H1 (cell line): ENCODE measurements at regions not wholly inside any gene's neighbourhood (a gene's known extent, or its start where the extent isn't known, plus 50 kb on each side); places are given as distances from the start of the nearest gene placed in this dataset.

Source experiments
- CTCF ChIA-PET: fragments of 300-600 bp; sonication (Branson Sonifier 250); formaldehyde crosslinking; loops from one replicate; lab custom pipeline; 2021; ENCODE audit not compliant: partially characterized antibody; lab: Charles Lee
- POLR2A ChIA-PET: fragments of 300-600 bp; sonication (Branson Sonifier 250); formaldehyde crosslinking; loops from one replicate; lab custom pipeline; 2021; ENCODE audit warnings: inconsistent platforms; ENCODE audit not compliant: partially characterized antibody; lab: Charles Lee
- DNase-seq, 2 experiments: peaks; one replicate each; pipeline versions ENCODE4 v3.0.0 to v3.0.0-alpha.2; 2010 to 2022; ENCODE audit warnings: low spot score in 2 of 2, low read depth in 1 of 2, mixed read lengths in 1 of 2
- FAIRE-seq: peaks from 2 replicates; lab custom pipeline; 2011; peaks lifted over from hg19 to GRCh38; lab: Jason Lieb, UNC
- H2AFZ ChIP-seq: 2 replicates; pipeline ENCODE4 v1.8.1; 2012; ENCODE audit warnings: low read length, inconsistent platforms
- H2AK5ac ChIP-seq: 2 replicates; pipeline ENCODE4 v1.6.1; 2013; ENCODE audit warnings: low read depth, low read length
- H2BK120ac ChIP-seq: replicated peaks from 2 replicates; pipeline ENCODE3; 2013; ENCODE audit warnings: low read depth, low read length, inconsistent platforms
- H2BK12ac ChIP-seq: 2 replicates; pipeline ENCODE4 v1.6.1; 2013; ENCODE audit warnings: low read depth, low read length
- H2BK15ac ChIP-seq: 2 replicates; pipeline ENCODE4 v1.6.1; 2013; ENCODE audit warnings: low read length
- H2BK20ac ChIP-seq: 2 replicates; pipeline ENCODE4 v1.6.1; 2013; ENCODE audit warnings: low read length
- H2BK5ac ChIP-seq: 2 replicates; pipeline ENCODE4 v1.6.1; 2013; ENCODE audit warnings: low read depth, low read length
- H3K14ac ChIP-seq: 2 replicates; pipeline ENCODE4 v1.6.1; 2013; ENCODE audit warnings: inconsistent platforms; ENCODE audit not compliant: insufficient read length
- H3K18ac ChIP-seq: 2 replicates; pipeline ENCODE4 v1.6.1; 2013; ENCODE audit warnings: low read length; ENCODE audit errors: extremely low read depth
- H3K23ac ChIP-seq: 2 replicates; pipeline ENCODE4 v1.6.1; 2013; ENCODE audit warnings: inconsistent platforms; ENCODE audit not compliant: insufficient read length
- H3K23me2 ChIP-seq: 2 replicates; pipeline ENCODE4 v1.6.1; 2013; ENCODE audit warnings: low read depth, low read length
- H3K27ac ChIP-seq: 2 replicates; pipeline ENCODE4 v1.6.1; 2011; ENCODE audit warnings: low read depth, low read length, inconsistent platforms
- H3K27me3 ChIP-seq, 4 experiments: replicated peaks in 1 of 4; 1 replicate in 1 of 4; 2 replicates in 3 of 4; pipeline versions ENCODE4 v1.6.1 to v1.8.1; 2011 to 2013; ENCODE audit warnings: low read length in 3 of 4, mild to moderate bottlenecking in 3 of 4, inconsistent platforms in 2 of 4, mixed read lengths in 2 of 4, moderate library complexity in 1 of 4; ENCODE audit not compliant: control insufficient read depth in 3 of 4, insufficient read depth in 3 of 4; ENCODE audit errors: extremely low read depth in 1 of 4
- H3K36me3 ChIP-seq, 4 experiments: 2 replicates each; pipeline versions ENCODE4 v1.6.1 to v1.8.1; 2011 to 2013; ENCODE audit warnings: mild to moderate bottlenecking in 4 of 4, low read length in 3 of 4, moderate library complexity in 2 of 4, control low read depth in 1 of 4, inconsistent platforms in 1 of 4; ENCODE audit not compliant: insufficient read depth in 4 of 4, control insufficient read depth in 2 of 4
- H3K4ac ChIP-seq: replicated peaks from 2 replicates; pipeline ENCODE3; 2013; ENCODE audit warnings: low read length, low read depth, mixed read lengths, inconsistent platforms; ENCODE audit not compliant: insufficient read length
- H3K4me1 ChIP-seq, 4 experiments: replicated peaks in 1 of 4; 1 replicate in 1 of 4; 2 replicates in 3 of 4; pipeline versions ENCODE4 v1.6.1 to v1.8.1; 2011 to 2013; ENCODE audit warnings: low read length in 3 of 4, inconsistent platforms in 2 of 4, mixed read lengths in 1 of 4; ENCODE audit not compliant: insufficient read depth in 4 of 4, control insufficient read depth in 3 of 4
- H3K4me2 ChIP-seq, 2 experiments: 2 replicates each; pipeline versions ENCODE4 v1.6.1 to v1.8.1; 2011 to 2013; ENCODE audit warnings: low read depth in 2 of 2, low read length in 2 of 2, control low read depth in 1 of 2, inconsistent platforms in 1 of 2, mild to moderate bottlenecking in 1 of 2; ENCODE audit not compliant: insufficient read depth in 1 of 2
- H3K4me3 ChIP-seq, 4 experiments: fragments of 200-600, 300-600 bp in 1 of 4; sonication (generic), shearing (Covaris generic), sonication (Bioruptor Twin) in 1 of 4; 2 replicates each; pipeline versions ENCODE4 v1.5.1 to v1.8.1; 2011 to 2016; ENCODE audit warnings: low read length in 4 of 4, low read depth in 3 of 4, control low read depth in 2 of 4, inconsistent platforms in 2 of 4, mild to moderate bottlenecking in 2 of 4, mixed read lengths in 1 of 4, moderate library complexity in 1 of 4; ENCODE audit not compliant: insufficient read depth in 2 of 4; ENCODE audit errors: extremely low read depth in 1 of 4
- H3K56ac ChIP-seq: replicated peaks from 2 replicates; pipeline ENCODE3; 2013; ENCODE audit warnings: low read depth, mild to moderate bottlenecking, mixed read lengths, low read length, inconsistent platforms; ENCODE audit not compliant: insufficient read length
- H3K79me1 ChIP-seq: 2 replicates; pipeline ENCODE4 v1.6.1; 2013; ENCODE audit warnings: low read depth, low read length, control low read depth
- H3K79me2 ChIP-seq, 2 experiments: 2 replicates each; pipeline versions ENCODE4 v1.6.1 to v1.8.1; 2012 to 2013; ENCODE audit warnings: low read length in 2 of 2, mild to moderate bottlenecking in 2 of 2, inconsistent platforms in 1 of 2; ENCODE audit not compliant: insufficient read depth in 2 of 2, control insufficient read depth in 1 of 2
- H3K9ac ChIP-seq, 4 experiments: replicated peaks in 1 of 4; 1 replicate in 1 of 4; 2 replicates in 3 of 4; pipeline versions ENCODE4 v1.6.1 to v1.8.1; 2011 to 2013; ENCODE audit warnings: low read depth in 3 of 4, low read length in 3 of 4, control low read depth in 2 of 4, mild to moderate bottlenecking in 2 of 4, moderate library complexity in 2 of 4, inconsistent platforms in 1 of 4; ENCODE audit errors: extremely low read depth in 1 of 4
- H3K9me3 ChIP-seq, 2 experiments: 2 replicates each; pipeline versions ENCODE4 v1.6.1 to v1.8.1; 2012 to 2013; ENCODE audit warnings: mild to moderate bottlenecking in 2 of 2, moderate library complexity in 2 of 2, control low read depth in 1 of 2, inconsistent platforms in 1 of 2, low read depth in 1 of 2, low read length in 1 of 2, mixed read lengths in 1 of 2; ENCODE audit not compliant: insufficient read depth in 2 of 2
- H4K20me1 ChIP-seq, 2 experiments: replicated peaks in 1 of 2; 2 replicates each; pipeline versions ENCODE3 to v1.8.1; 2011 to 2013; ENCODE audit warnings: inconsistent platforms in 2 of 2, low read length in 2 of 2, mild to moderate bottlenecking in 1 of 2; ENCODE audit not compliant: insufficient read depth in 2 of 2, control insufficient read depth in 1 of 2
- H4K5ac ChIP-seq: 2 replicates; pipeline ENCODE4 v1.6.1; 2013; ENCODE audit warnings: low read length, low read depth, mixed read lengths, inconsistent platforms; ENCODE audit not compliant: insufficient read length
- H4K8ac ChIP-seq: 2 replicates; pipeline ENCODE4 v1.8.0; 2013; ENCODE audit warnings: mild to moderate bottlenecking, moderate library complexity, low read length, inconsistent platforms; ENCODE audit not compliant: insufficient read depth; ENCODE audit errors: extremely low read depth
- H4K91ac ChIP-seq: replicated peaks from 2 replicates; pipeline ENCODE3; 2013; ENCODE audit warnings: low read length, mixed read lengths, inconsistent platforms; ENCODE audit not compliant: insufficient read length
- CTBP2 ChIP-seq: IDR thresholded peaks from 2 replicates; pipeline ENCODE4 v1.7.0; 2011; ENCODE audit warnings: borderline replicate concordance, mild to moderate bottlenecking, moderate library complexity, mixed read lengths, low read length; ENCODE audit not compliant: insufficient read depth, insufficient read length
- KDM4A ChIP-seq: IDR thresholded peaks from one replicate; pipeline ENCODE4 v1.7.1; 2012; ENCODE audit warnings: low read depth, mild to moderate bottlenecking, moderate library complexity, low read length, inconsistent platforms; ENCODE audit not compliant: severe bottlenecking
- PHF8 ChIP-seq: fragments of 200-600 bp; sonication (generic); conservative IDR thresholded peaks from 2 replicates; pipeline ENCODE4 v1.7.1; 2012; ENCODE audit warnings: low read depth, mild to moderate bottlenecking, inconsistent platforms, low read length, moderate library complexity
- POU5F1 ChIP-seq: IDR thresholded peaks from 2 replicates; pipeline ENCODE4 v1.6.1; 2011; ENCODE audit warnings: low read depth, mild to moderate bottlenecking, low read length, moderate library complexity
- WGBS, 2 experiments: shearing (Covaris generic) in 1 of 2; methylation state at CpG; one replicate each; pipeline versions ENCODE4 v1.1.6 to v1.1.7; 2013 to 2015; ENCODE audit warnings: low lambda C conversion rate in 2 of 2, mixed read lengths in 2 of 2, inconsistent platforms in 1 of 2, low coverage in 1 of 2, missing lambda C conversion rate in 1 of 2; ENCODE audit not compliant: insufficient replicate concordance in 2 of 2, insufficient coverage in 1 of 2, insufficient read length in 1 of 2; ENCODE audit errors: extremely low coverage in 1 of 2, missing lambda C conversion rate in 1 of 2; 5-methylcytosine and 5-hydroxymethylcytosine counted together

DNA sequence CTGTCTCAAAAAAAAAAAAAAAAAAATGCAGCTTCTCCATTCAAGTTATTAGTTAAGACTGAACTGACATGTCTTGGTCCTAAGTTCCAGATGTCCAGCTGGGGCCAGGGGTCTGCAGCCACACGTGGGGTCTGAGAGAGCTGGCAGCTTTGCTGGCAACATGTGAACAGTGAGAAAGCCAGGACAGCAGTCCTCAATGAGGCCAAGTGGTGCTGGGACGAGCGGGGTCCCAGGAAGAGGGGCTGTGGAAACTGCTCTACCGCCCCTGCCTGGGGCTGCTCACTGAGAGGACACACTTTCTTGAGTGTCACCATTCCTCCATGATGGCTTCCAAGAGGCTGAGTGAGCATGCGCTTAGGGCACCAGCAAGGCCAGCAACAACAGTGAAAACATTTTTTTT, 100.7 kb upstream of the TAF1B start:
- POLR2A ChIA-PET, result interaction anchor here (1.0 kb wide), 1 partner anchor 112 kb away, joined by 3 read pairs; the partner anchor contains the start of gene YWHAQ
- Histone ChIP-seq H3K27me3 (no peaks in the 10 kb centered on the region), H3K23ac (no peak overlapping the region), H3K27ac (no peak overlapping the region), H2BK12ac (no peak overlapping the region), H3K9ac (no peak overlapping the region), H4K20me1 (no peaks in the 10 kb centered on the region), H3K56ac (no peak overlapping the region), H2BK15ac (no peak overlapping the region), H2AK5ac (no peak overlapping the region), H2AFZ (no peak overlapping the region), H3K18ac (no peak overlapping the region), H4K91ac (no peak overlapping the region), H3K4me1 (no peaks in the 10 kb centered on the region; a peak in 1 of 7 replicates), H3K36me3 (no peaks in the 10 kb centered on the region), H3K4me2 (no peak overlapping the region), H3K4me3 (no peak overlapping the region), H3K79me2 (no peaks in the 10 kb centered on the region), H3K4ac (no peak overlapping the region), H2BK5ac (no peak overlapping the region), H3K9me3 (peaks cover 5 to 12% of the 10 kb centered on the region in 2 experiments; a peak in 3 of 4 replicates), H3K79me1 (no peaks in the 10 kb centered on the region), H3K14ac (no peak overlapping the region), H2BK20ac (no peak overlapping the region), H4K5ac (no peak overlapping the region), H3K23me2 (peaks cover 2% of the 10 kb centered on the region; the same call in 1 of the 2 replicates), H2BK120ac (no peak overlapping the region), H4K8ac (no peak overlapping the region)
- WGBS, 2 experiments, result 79% methylated on average over 5 of the region's 5 CpGs; no CpG with 5 or more reads in 1 of the 2 experiments
- DNase-seq (no peak), FAIRE-seq (no peak)
- CTCF ChIA-PET, result interaction anchor here (1.0 kb wide), 1 partner anchor 28 kb away, joined by 3 read pairs; no protein-coding TSS in a partner anchor
- no peak for TF ChIP-seq POU5F1
- TF ChIP-seq KDM4A, result no peak
- TF ChIP-seq PHF8, result no peak
- no peak for TF ChIP-seq CTBP2
